Activated T-cell treated with anti-CD3 and anti-CD28 coated beads, Interleukin-2, amount 50 U/mL, for 24 hours (primary cell): ENCODE measurements at regions not wholly inside any gene's neighbourhood (a gene's known extent, or its start where the extent isn't known, plus 50 kb on each side); places are given as distances from the start of the nearest gene placed in this dataset.

Experiments
- DNase-seq: peaks from one replicate; pipeline ENCODE4 v3.0.0-alpha.2; 2020
- H3K27ac Mint-ChIP-seq: 2 replicates; pipeline ENCODE4 v1.8.0; 2020; ENCODE audit warnings: mild to moderate bottlenecking, mixed read lengths
- H3K27me3 Mint-ChIP-seq: 2 replicates; pipeline ENCODE4 v1.8.0; 2020; ENCODE audit warnings: mixed read lengths
- H3K36me3 Mint-ChIP-seq: 2 replicates; pipeline ENCODE4 v1.8.0; 2020; ENCODE audit warnings: low read depth, mixed read lengths
- H3K4me1 Mint-ChIP-seq: 2 replicates; pipeline ENCODE4 v1.8.0; 2020; ENCODE audit warnings: low read depth, mixed read lengths
- H3K4me3 Mint-ChIP-seq: 2 replicates; pipeline ENCODE4 v1.8.0; 2020; ENCODE audit warnings: mild to moderate bottlenecking, moderate library complexity, mixed read lengths
- H3K9me3 Mint-ChIP-seq: 2 replicates; pipeline ENCODE4 v1.8.0; 2020; ENCODE audit warnings: mixed read lengths

DNA sequence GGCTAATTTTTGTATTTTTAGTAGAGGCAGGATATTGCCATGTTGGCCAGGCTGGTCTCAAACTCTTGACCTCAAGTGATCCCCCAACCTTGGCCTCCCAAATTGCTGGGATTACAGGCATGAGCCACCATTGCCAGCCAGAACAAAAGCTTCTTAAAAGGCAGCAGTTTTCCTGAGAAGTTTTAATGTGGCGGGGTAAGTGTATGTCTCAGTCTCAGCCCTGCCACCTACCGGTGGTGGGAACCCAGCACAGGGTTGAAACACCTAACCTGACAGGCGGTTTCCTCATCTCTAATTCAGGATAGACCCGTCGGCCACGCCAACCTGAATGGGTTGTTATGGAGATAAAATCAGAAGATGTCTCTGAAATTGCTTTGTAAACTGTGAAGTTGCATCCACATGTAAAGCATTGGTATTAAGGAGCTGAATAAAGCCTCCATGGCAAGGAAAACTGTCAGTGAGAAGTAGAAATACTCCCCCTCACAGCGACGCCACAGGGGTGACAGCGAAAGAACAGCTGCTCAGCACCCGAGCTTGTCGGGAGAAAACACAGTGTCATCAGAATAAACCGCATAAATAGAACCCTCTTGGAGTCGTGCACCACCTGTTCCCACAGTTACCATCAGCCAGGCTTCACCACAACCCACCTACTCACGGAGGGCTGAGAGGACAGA, 165.9 kb upstream of the NCAM1 start:
- DNase-seq, result peak; percentile 34
- Mint-ChIP-seq H3K9me3 (no peaks in the 10 kb centered on the region), H3K4me3 (no peak overlapping the region), H3K36me3 (no peaks in the 10 kb centered on the region), H3K27ac (no peak overlapping the region), H3K4me1 (peaks cover 5% of the 10 kb centered on the region), H3K27me3 (no peaks in the 10 kb centered on the region)

DNA sequence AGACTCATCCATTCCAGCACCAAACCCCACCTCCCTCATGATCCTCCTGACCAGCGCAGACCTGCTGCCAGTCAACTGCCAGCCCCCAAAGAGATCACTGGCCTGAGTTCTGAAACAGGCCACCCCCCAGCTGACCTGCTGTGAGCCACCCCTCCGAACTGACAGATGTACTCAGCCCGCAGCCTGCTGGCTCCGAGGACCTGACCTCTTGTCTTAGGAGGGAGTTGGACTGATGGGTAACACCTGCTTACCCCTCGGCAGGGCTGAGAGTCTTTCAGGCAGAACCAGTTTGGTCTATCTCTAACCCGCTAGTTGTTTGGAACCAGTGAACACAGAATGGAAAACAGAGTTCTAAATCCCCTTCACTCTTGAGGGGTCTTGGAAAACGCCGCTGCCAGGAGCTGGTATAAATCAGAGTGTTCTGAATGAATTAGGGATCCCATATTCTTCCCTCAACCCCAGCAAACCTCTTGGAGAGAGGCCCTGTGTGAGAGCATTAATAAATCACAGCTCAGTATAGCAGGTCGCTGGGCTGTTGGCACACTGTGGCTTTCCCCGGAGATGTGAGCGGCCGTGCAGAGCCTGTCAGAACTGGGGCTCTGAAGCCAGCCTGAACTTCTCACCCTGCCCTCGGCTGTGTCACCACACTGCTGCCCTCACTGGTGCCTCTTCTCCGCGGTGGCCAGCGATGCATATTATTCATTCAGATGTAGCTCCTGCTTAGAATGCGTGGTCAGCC, 165.1 kb upstream of the NCAM1 start:
- no peak overlapping the region for H3K4me3 Mint-ChIP-seq

DNA sequence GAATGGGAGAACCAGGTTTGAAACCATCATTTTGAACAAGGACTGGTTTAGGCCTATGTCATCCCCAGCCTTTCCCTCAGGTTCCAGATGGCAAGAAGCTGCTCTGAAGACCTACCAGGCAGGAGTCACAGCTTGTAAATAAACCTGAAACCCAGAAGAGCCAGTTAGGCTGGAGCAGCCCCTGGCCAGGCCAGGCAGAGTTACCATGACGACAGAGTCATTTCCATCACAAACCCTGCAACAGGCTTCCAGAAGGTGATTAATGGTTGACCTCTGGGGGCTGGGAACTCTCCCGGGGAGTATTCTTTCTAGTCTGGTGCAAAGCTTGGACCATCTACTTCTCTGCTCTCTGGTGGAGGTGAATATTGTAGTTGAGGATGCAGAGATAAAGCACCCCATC, 164.1 kb upstream of the NCAM1 start:
- no peaks in the 10 kb centered on the region for H3K9me3 Mint-ChIP-seq
- no peak for DNase-seq
- no peak overlapping the region for H3K27ac Mint-ChIP-seq
- H3K4me1 Mint-ChIP-seq, result peaks cover 5% of the 10 kb centered on the region
- H3K27me3 Mint-ChIP-seq, result peaks cover 4% of the 10 kb centered on the region
- no peak overlapping the region for H3K4me3 Mint-ChIP-seq
- H3K36me3 Mint-ChIP-seq, result no peaks in the 10 kb centered on the region

More for the DNA sequence above, 165.1 kb upstream of the NCAM1 start:
- DNase-seq, result no peak
- no peaks in the 10 kb centered on the region for H3K36me3 Mint-ChIP-seq
- H3K27ac Mint-ChIP-seq, result no peak overlapping the region
- H3K27me3 Mint-ChIP-seq, result peaks cover 4% of the 10 kb centered on the region
- H3K4me1 Mint-ChIP-seq, result peaks cover 5% of the 10 kb centered on the region
- no peaks in the 10 kb centered on the region for H3K9me3 Mint-ChIP-seq

DNA sequence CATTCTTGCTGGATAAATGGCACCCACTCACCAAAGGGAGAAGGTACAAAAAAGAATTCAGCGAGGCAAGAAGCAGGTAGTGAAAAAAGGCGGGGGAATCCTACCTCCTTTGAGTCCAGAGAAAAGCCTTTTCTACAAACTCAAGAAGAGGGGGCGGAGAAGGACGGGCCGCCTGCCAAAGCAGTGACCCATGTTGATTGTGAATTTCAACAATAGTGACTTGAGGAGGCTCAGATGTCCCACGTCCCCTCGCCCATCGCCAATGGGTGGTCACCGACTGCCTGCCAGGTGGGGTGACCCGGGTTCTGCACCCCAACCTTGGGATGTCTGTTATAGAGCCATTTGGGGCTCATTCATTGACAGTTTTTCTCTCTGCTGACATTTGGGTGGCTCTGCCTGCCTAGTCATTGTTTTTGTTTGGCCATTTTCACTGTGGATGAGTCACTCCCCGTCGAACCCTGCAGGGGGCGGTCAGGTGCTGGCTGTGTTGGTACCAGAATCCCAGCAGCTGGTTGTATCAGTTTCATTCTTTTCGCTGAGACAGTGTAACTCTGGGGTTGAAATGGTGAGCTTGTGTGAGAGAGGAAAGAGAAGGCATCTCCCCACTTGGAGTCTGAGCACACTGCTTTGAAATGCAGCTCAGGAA, 163.4 kb upstream of the NCAM1 start:
- Mint-ChIP-seq H3K27ac (no peak overlapping the region), H3K4me3 (no peak overlapping the region), H3K4me1 (peaks cover 5% of the 10 kb centered on the region), H3K27me3 (peaks cover 4% of the 10 kb centered on the region), H3K36me3 (no peaks in the 10 kb centered on the region), H3K9me3 (no peaks in the 10 kb centered on the region)
- no peak for DNase-seq

DNA sequence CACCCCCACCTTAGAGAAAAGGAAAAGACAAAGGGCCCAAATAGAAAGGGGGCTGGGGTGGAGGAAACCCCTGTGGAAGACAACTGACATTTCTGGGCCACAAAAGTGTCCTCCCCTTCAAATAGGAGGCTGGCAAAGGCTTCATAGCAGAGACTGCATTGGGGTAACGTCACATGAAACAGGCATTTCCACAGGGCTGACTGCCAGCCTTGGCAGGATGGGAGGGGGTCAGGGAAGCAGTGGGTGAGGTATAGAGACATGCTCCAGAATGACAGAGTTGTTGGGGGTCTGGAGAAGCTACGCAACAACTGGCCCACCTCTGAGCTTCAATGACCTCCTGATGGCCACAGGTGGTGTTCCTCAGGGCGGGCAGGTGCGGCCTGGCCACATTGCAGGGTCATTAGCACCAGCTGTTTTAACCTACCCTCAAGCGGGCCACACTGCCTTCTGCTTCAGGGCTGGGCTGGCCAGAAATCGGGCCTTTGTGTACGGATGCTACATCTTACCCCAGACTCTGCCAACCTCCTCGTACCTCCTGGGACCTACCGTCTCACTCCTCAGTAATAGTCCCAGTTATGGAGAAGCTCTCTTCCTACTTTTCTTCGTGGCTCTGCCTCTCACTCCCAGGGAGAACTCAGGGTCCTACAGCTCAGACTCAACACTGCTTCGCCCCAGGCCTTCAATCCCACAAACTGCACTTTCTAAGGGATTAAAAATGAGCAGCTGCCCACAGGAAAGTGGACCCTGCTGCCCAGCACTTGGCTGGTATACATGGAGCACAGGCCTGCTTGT, 160.0 kb upstream of the NCAM1 start:
- Mint-ChIP-seq H3K27ac (no peak overlapping the region), H3K9me3 (no peaks in the 10 kb centered on the region), H3K27me3 (peaks cover 4% of the 10 kb centered on the region), H3K4me1 (peaks cover 2% of the 10 kb centered on the region), H3K4me3 (no peak overlapping the region), H3K36me3 (no peaks in the 10 kb centered on the region)
- no peak for DNase-seq

DNA sequence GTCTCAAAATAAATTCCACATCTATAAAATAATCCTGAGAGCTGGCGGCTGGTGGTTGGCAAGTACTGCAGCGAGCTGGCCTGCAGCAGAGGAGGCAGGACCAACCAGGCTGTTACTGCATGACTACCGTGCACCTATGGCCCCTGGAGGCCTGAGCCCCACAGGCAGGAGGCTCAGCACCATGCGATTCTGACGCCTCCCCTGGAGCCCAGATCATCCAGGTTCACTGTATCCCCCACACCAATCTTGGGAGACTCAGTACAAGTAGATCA, 159.5 kb upstream of the NCAM1 start:
- Mint-ChIP-seq H3K27me3 (peaks cover 4% of the 10 kb centered on the region), H3K36me3 (no peaks in the 10 kb centered on the region), H3K4me3 (no peak overlapping the region), H3K27ac (no peak overlapping the region), H3K9me3 (no peaks in the 10 kb centered on the region), H3K4me1 (peaks cover 2% of the 10 kb centered on the region)
- DNase-seq, result no peak

DNA sequence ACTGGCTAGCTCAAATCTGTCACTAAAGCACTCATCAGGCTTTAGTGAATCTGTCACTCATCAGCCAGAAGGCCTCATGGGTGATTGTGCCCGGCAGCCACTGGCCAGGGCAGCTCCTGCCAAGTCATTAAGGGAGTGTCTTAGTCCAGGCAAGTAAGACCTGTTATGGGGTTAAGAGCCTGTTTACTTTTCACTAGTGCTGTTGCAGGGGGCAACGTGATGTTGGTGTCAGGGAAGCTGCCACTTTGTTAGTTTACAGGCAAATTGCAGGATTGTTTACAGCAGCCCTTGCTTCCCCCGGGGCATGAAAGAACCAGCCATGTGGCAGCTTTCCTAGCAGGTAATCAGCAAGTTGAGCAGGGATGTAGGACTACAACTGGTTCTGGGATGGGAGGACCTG, 155.6 kb upstream of the NCAM1 start:
- no peak for DNase-seq
- H3K4me3 Mint-ChIP-seq, result no peak overlapping the region
- peaks cover under 1% of the 10 kb centered on the region for H3K27me3 Mint-ChIP-seq
- no peak overlapping the region for H3K27ac Mint-ChIP-seq
- no peaks in the 10 kb centered on the region for H3K4me1 Mint-ChIP-seq
- no peaks in the 10 kb centered on the region for H3K9me3 Mint-ChIP-seq
- H3K36me3 Mint-ChIP-seq, result no peaks in the 10 kb centered on the region

DNA sequence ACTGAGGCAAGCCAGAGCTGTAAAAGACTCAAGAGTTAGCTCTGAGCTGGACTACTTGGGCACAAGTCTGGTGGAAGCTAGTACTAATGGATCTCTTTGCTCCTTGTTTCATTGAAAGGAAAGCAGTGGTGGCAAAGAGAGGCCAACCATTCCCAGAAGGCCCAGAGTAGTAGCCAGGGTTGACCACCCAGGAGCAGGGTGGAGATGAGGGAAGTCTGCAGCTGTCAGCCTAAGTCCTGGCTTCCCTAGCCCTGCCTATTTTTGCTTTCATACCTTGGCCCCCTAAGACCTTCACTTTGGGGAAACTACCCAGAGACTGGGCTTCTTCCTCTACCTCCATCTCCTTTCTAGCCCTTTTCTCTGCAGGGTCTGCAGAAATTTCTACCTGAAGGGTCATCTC, 155.0 kb upstream of the NCAM1 start:
- Mint-ChIP-seq H3K9me3 (no peaks in the 10 kb centered on the region), H3K27ac (no peak overlapping the region), H3K27me3 (no peaks in the 10 kb centered on the region), H3K4me1 (no peaks in the 10 kb centered on the region), H3K36me3 (no peaks in the 10 kb centered on the region), H3K4me3 (no peak overlapping the region)
- no peak for DNase-seq

DNA sequence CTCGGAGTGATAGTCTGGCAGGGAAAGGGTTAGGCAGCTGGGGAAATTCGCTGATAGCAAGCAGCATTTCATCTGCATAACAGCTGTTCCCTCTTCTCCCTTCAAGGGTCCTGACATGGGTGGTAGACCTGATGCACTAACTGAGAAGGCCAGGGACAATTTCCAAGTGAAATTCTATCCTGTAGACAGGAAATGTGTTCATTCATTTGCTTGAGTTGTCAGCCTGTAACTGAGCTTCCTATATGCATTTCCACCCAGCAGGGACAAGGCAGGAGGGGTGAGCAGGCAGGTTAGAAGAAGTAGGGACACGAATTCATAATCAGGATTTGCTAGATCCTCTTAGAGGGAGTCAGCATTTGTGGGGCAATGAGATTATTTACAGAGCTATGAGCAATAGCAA, 154.3 kb upstream of the NCAM1 start:
- no peaks in the 10 kb centered on the region for H3K4me1 Mint-ChIP-seq
- no peaks in the 10 kb centered on the region for H3K27me3 Mint-ChIP-seq
- no peak overlapping the region for H3K27ac Mint-ChIP-seq
- no peaks in the 10 kb centered on the region for H3K36me3 Mint-ChIP-seq
- no peak overlapping the region for H3K4me3 Mint-ChIP-seq
- no peak for DNase-seq
- H3K9me3 Mint-ChIP-seq, result no peaks in the 10 kb centered on the region

DNA sequence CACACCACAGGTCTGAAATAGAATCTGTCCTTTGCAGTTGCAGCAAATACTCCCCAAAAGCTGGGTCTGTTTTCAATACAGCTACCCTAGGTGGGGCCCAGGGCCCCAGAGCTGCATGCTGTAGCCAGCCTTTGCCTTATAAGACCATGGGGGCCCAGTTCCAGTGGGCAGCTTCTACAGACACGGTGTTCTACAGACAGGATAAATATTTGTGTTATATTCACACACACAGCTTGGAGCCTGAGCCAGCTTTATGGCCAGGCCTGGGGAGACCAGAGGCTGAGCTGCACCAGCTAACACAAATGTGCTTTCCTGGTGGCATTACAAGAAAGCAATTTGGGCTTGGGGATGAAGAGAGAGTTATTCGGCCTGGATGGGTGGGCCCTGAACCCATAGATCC, 151.8 kb upstream of the NCAM1 start:
- Mint-ChIP-seq H3K27me3 (no peaks in the 10 kb centered on the region), H3K4me3 (no peak overlapping the region), H3K36me3 (no peaks in the 10 kb centered on the region), H3K27ac (no peak overlapping the region), H3K9me3 (no peaks in the 10 kb centered on the region), H3K4me1 (no peaks in the 10 kb centered on the region)
- DNase-seq, result no peak

DNA sequence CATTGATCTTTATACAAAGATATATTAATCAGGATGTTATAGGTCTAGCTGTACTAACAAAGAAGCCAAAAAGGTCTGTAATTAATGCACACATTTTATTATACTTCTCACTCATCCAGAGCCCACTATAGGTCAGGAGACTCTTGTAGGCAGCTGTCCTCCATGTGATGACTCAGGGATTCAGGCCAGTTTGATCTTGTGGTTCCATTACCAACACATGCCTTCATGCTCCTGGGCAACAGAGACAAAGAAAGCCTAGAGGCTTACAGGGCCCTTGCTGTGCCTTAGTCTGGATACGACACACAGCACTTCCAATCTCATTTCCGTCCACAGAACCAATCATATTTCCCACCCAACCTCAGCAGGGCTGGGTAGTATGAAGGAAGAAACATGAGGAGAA, 150.3 kb upstream of the NCAM1 start:
- Mint-ChIP-seq H3K36me3 (no peaks in the 10 kb centered on the region), H3K27me3 (no peaks in the 10 kb centered on the region), H3K4me1 (no peaks in the 10 kb centered on the region), H3K4me3 (no peak overlapping the region), H3K9me3 (no peaks in the 10 kb centered on the region), H3K27ac (no peak overlapping the region)
- DNase-seq, result no peak

DNA sequence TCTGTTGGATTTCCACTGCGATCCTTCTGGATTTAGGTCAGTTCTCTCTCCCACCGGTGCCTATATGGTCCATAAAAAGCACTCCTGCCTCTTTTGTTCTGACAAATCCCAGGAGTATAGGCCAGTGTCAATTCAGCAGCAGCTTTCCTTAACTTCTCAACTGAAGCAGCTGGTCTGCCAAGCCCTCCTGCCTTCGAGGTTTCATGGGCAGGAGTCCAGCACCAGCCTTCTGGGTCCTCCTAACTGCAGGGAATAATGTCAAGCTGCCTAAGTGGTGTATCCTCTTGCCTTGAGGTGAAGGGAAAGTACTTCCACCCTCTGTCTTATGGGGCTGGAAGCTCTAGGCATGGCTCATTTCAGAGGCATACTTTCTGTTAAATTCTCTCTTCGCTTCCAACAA, 149.4 kb upstream of the NCAM1 start:
- Mint-ChIP-seq H3K36me3 (no peaks in the 10 kb centered on the region), H3K9me3 (no peaks in the 10 kb centered on the region), H3K27ac (no peak overlapping the region), H3K4me3 (no peak overlapping the region), H3K4me1 (no peaks in the 10 kb centered on the region), H3K27me3 (no peaks in the 10 kb centered on the region)
- no peak for DNase-seq

DNA sequence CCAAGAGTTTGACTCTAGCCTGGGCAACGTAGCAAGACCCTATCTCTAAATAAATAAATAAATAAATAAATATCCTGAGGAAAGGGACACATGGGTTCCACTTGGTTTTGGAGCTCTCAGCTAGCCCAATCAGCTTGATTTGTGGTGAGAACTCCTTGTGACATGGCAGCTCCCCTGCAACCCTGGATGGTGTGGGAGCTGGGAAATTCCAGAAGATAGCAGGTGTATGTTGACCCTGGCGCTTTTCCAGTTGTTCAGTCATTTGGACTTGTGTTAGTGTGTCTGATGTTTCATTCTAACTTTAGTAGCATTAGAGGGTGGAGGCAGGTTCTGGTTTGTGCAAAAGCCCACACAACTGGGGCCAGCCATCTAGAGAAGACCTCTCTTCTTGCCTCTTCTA, 148.5 kb upstream of the NCAM1 start:
- no peaks in the 10 kb centered on the region for H3K36me3 Mint-ChIP-seq
- no peak overlapping the region for H3K27ac Mint-ChIP-seq
- no peaks in the 10 kb centered on the region for H3K4me1 Mint-ChIP-seq
- no peaks in the 10 kb centered on the region for H3K27me3 Mint-ChIP-seq
- DNase-seq, result no peak
- H3K9me3 Mint-ChIP-seq, result no peaks in the 10 kb centered on the region
- no peak overlapping the region for H3K4me3 Mint-ChIP-seq

DNA sequence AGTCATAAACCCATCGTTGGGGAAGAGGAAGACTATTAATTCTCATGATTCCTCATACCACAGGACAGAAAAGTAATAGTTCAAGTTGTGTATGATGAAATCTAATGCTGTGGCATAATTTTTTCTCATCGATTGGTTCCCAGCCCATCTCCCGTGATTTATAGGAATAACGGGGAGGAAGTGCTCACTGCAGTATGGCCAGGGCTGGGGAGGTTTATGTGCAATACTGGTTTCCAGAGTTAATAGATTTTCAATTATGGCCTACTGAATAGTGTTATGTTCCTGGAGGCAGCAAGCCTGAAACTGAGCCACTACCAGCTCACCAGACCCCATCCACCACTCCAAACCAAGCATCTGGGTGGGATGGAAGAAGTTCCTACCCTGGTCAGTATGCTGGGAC, 147.1 kb upstream of the NCAM1 start:
- Mint-ChIP-seq H3K27ac (no peak overlapping the region), H3K4me1 (no peaks in the 10 kb centered on the region), H3K4me3 (no peak overlapping the region), H3K9me3 (no peaks in the 10 kb centered on the region), H3K36me3 (no peaks in the 10 kb centered on the region), H3K27me3 (no peaks in the 10 kb centered on the region)
- no peak for DNase-seq

DNA sequence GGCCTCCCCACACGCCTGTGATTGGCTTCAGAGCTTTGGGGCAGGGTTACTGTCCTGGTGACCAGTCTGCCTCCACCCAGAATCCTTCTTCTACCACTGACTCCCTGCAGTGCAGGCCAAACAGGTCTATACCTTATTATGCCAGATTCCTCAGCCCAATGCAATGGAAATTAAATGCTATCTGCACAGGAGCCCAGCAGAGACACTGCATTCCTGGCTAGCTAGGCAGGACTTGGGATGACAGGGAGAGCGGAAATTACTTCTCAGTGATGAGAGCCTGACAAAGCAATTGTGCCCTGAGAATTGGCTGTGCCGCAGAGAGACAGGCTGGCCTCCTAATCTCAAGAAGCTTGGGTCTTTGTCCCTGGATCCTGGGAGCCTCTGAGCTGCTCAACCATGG, 143.8 kb upstream of the NCAM1 start:
- no peak overlapping the region for H3K27ac Mint-ChIP-seq
- H3K4me3 Mint-ChIP-seq, result no peak overlapping the region
- no peak for DNase-seq
- H3K9me3 Mint-ChIP-seq, result no peaks in the 10 kb centered on the region
- H3K27me3 Mint-ChIP-seq, result peaks cover 7% of the 10 kb centered on the region
- H3K36me3 Mint-ChIP-seq, result no peaks in the 10 kb centered on the region
- H3K4me1 Mint-ChIP-seq, result no peaks in the 10 kb centered on the region
